ENCODE measurements at regions not wholly inside any gene's neighbourhood (a gene's known extent, or its start where the extent isn't known, plus 50 kb on each side); places are given as distances from the start of the nearest gene placed in this dataset.

DNA sequence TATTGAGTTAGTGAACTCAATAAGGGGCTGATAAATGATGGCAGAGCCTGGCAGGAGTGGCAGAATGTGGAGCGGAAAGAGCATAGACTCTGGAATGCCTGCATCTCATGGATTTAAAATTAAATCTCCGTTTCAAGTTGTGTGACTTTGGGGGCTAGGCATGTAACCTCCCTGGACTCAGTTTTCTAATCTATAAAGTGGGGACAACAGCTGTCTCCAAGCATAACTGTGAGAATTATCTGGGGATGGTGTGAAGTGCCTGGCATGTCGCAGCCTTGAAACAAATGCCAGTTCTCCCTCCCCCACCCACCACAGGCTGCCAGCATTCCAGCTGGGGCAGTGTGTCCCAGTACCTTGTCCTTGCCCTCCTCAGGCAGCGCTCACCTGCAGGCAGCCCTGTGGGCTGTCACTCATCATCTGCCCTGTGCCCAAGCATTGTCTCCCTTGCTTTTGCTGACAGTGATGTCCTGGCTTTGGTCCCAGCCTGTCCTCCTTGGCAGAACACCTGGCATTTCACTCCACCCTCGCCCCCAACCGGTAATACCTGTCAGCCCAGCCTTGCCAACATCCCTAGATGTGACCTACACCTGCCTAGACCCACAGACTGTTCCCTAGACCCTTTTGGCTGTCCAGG, 129.6 kb downstream of the MRM1 start:
- Histone ChIP-seq H3K27ac (no peak overlapping the region), H3K27me3 (peaks cover 0 to 88% (median 64%) of the 10 kb centered on the region in 7 donors), H3K36me3 (no peaks in the 10 kb centered on the region), H3K9me3 (no peaks in the 10 kb centered on the region), H3K4me3 (no peak overlapping the region), H3K4me1 (peaks cover 0 to 9% (median 0%) of the 10 kb centered on the region in 9 donors)
- 74 to 79% methylated on average over 6 of the region's 6 CpGs for WGBS, 2 donors
- intact Hi-C loops (cut with DNase I) = no loop called here
- no peak for DNase-seq
- ATAC-seq = no peak
- TF ChIP-seq, protein P1, sequence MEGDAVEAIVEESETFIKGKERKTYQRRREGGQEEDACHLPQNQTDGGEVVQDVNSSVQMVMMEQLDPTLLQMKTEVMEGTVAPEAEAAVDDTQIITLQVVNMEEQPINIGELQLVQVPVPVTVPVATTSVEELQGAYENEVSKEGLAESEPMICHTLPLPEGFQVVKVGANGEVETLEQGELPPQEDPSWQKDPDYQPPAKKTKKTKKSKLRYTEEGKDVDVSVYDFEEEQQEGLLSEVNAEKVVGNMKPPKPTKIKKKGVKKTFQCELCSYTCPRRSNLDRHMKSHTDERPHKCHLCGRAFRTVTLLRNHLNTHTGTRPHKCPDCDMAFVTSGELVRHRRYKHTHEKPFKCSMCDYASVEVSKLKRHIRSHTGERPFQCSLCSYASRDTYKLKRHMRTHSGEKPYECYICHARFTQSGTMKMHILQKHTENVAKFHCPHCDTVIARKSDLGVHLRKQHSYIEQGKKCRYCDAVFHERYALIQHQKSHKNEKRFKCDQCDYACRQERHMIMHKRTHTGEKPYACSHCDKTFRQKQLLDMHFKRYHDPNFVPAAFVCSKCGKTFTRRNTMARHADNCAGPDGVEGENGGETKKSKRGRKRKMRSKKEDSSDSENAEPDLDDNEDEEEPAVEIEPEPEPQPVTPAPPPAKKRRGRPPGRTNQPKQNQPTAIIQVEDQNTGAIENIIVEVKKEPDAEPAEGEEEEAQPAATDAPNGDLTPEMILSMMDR (IDR thresholded peaks at IDR 0.05) = no peak

DNA sequence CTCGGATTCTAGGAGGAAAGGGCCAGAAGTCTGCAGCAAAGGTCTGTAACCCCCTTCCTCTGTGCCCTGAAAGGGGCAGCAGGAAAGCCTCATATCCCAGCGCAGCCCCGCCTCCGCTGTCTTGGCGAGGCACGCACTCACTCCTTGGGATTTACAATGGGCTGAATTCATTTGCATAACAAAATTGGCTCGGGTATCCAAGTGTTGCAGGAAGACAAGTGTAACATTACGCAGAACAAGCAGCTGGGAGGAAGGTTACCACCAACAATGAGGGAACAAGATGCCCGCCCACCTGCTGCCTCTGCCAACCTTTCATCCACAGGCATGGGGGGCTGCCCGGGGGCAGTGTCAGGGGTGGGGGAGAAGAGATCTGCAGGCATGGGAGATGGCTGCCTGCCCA, 130.4 kb downstream of the MRM1 start:
- Histone ChIP-seq H3K4me3 (no peak overlapping the region), H3K36me3 (no peaks in the 10 kb centered on the region), H3K27ac (no peak overlapping the region), H3K9me3 (no peaks in the 10 kb centered on the region), H3K4me1 (peaks cover 0 to 9% (median 0%) of the 10 kb centered on the region in 9 donors), H3K27me3 (peaks cover 0 to 87% (median 69%) of the 10 kb centered on the region in 7 donors)
- TF ChIP-seq, protein P1 (IDR thresholded peaks at IDR 0.05) = no peak
- 17 to 21% methylated on average over 10 of the region's 10 CpGs for WGBS, 2 donors
- no peak for DNase-seq
- intact Hi-C loops (cut with DNase I) = no loop called here
- no peak for ATAC-seq

DNA sequence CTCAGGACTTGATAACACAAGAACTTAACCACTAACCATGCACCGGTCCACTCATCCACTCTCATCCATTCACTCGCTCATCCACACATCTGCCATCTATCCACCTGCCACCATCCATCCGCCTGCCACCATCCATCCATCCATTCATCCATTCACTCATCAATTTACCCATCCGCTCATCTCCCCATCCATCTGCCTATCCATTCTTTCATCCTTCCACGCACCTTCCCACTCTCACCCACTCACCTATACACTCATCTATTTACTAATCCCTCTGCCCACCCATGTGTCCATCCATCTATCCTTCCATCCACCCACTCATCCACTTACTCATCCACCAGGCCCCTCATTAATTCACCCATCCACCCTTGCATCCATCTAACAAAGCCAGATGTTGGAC, 131.0 kb downstream of the MRM1 start:
- TF ChIP-seq, protein P1 (IDR thresholded peaks at IDR 0.05) = no peak
- intact Hi-C loops (cut with DNase I) = no loop called here
- DNase-seq (no peak), ATAC-seq (no peak)
- Histone ChIP-seq H3K9me3 (no peaks in the 10 kb centered on the region), H3K27ac (no peak overlapping the region), H3K27me3 (peaks cover 0 to 82% (median 65%) of the 10 kb centered on the region in 7 donors), H3K4me1 (peaks cover 0 to 9% (median 0%) of the 10 kb centered on the region in 9 donors), H3K4me3 (no peak overlapping the region), H3K36me3 (no peaks in the 10 kb centered on the region)
- 79 to 87% methylated on average over 5 of the region's 5 CpGs for WGBS, 2 donors

DNA sequence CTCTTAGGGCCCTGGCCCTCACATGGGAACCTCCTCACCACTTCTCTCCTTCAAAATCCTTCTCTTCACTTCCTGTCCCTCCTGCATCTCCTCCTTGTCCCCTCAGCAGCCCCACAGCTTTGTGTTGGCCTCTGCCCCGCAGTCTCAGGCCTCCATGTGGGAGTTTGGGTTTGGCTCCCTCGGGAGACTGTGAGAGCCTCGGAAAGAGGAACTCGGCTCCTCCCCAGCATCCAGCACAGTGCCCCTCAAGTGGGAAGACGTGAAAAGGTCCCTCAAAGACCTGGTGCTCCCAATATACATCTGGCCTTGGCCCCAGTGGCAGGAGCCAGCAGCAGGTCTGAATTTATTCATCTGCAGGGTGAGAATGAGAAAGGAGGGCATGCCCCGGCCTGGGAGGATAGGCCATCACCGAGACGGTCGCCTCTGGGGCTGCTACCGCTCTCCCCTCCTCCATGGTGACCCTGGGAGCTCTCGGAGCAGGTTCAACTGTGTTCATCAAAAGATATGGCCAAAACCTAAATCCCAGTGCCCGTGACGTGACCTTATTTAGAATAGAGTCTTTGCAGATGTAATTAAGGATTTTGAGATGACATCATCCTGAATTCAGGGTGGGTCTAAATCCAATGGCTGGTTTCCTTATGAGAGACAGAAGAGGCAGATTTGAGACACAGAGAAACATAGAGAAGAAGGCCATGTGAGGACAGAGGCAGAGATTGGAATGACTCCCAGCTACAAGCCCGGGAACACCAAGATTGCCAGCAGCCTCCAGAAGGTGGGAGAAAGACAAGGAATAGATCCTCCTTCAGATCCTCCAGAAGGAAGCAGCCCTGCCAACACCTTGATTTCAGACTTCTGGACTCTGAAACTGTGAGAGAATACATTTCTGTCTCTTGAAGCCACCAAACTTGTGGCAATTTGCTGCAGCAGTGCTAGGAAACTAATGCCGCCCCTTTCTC, 135.1 kb downstream of the MRM1 start:
- Histone ChIP-seq H3K4me1 (no peaks in the 10 kb centered on the region), H3K36me3 (no peaks in the 10 kb centered on the region), H3K9me3 (no peaks in the 10 kb centered on the region), H3K27me3 (peaks cover 0 to 65% (median 36%) of the 10 kb centered on the region in 7 donors), H3K4me3 (no peak overlapping the region), H3K27ac (no peak overlapping the region)
- DNase-seq (no peak), ATAC-seq (no peak)
- 63 to 65% methylated on average over 15 of the region's 15 CpGs for WGBS, 2 donors
- TF ChIP-seq, protein P1 (IDR thresholded peaks at IDR 0.05) = no peak
- intact Hi-C loops (cut with DNase I) = no loop called here
